ENCODE measurements at regions not wholly inside any gene's neighbourhood (a gene's known extent, or its start where the extent isn't known, plus 50 kb on each side); places are given as distances from the start of the nearest gene placed in this dataset.

DNA sequence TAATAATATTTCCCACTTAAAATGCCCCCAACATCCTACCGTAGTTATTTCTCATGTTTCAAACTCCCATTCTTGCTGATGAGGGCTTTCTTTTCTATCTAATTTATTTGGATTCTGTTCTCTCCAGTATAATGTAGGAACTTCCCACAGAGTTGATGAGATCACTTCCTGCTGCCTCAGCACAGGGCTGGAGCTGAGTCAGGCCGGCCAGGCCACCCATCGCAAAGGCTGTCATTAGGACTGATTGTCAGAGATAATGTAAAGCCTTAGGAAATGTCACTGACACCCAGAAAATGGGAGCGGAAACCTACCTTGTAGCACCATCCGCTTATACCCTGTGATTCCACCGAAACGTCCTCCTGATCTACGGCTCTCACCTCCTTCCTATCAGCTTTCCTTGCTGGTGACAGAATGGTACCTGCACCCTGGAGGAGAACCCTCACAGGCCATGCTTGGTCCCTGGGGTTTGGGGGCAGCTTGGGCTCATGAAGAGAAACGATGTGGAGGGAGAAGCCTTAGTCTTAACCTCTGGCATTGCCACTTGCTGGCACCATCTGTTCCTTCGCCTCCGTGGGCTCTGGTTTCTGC lies 672.8 kb upstream of the ID2 start:
- RAD21 ChIA-PET (ENCODE audit: low non-redundant PET in 1 of 2, low total read pairs in 2 of 2, uncharacterized antibody in 2 of 2, unreplicated experiment in 2 of 2) = no interaction called here
- intact Hi-C loops (cut with micrococcal nuclease) = no loop called here

GRCh38 chr2:8015848-8016600 lies 665.8 kb upstream of the ID2 start:
- TF ChIP-seq JUND (IDR thresholded peaks at IDR 0.05) (no peak), POLR2A (IDR thresholded peaks at IDR 0.05; ENCODE audit: borderline replicate concordance, extremely low read depth, insufficient read depth, insufficient read length) (no peak), ZFX (IDR thresholded peaks at IDR 0.05) (no peak), EGR1 (IDR thresholded peaks at IDR 0.05; ENCODE audit: low read depth) (no peak), REST (IDR thresholded peaks at IDR 0.05; ENCODE audit: low read depth) (no peak), SP1 (IDR thresholded peaks at IDR 0.05; ENCODE audit: low read depth) (no peak), POLR2AphosphoS5 (IDR thresholded peaks at IDR 0.05; ENCODE audit: low read depth, low read length) (no peak), RAD21 (IDR thresholded peaks at IDR 0.05; ENCODE audit: low read depth) (no peak), MAX (IDR thresholded peaks at IDR 0.05) (no peak), YY1 (IDR thresholded peaks at IDR 0.05; ENCODE audit: extremely low read depth, insufficient replicate concordance, low read depth, low read length) (no peak)
- TF ChIP-seq, protein P1, sequence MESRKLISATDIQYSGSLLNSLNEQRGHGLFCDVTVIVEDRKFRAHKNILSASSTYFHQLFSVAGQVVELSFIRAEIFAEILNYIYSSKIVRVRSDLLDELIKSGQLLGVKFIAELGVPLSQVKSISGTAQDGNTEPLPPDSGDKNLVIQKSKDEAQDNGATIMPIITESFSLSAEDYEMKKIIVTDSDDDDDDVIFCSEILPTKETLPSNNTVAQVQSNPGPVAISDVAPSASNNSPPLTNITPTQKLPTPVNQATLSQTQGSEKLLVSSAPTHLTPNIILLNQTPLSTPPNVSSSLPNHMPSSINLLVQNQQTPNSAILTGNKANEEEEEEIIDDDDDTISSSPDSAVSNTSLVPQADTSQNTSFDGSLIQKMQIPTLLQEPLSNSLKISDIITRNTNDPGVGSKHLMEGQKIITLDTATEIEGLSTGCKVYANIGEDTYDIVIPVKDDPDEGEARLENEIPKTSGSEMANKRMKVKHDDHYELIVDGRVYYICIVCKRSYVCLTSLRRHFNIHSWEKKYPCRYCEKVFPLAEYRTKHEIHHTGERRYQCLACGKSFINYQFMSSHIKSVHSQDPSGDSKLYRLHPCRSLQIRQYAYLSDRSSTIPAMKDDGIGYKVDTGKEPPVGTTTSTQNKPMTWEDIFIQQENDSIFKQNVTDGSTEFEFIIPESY (IDR thresholded peaks at IDR 0.05; ENCODE audit: extremely low read depth, insufficient replicate concordance, low read length) = no peak
- no peaks in the 10 kb centered on the region for H3K9me2 ChIP-seq (ENCODE audit: insufficient read depth)
- no peak overlapping the region for H3K27ac ChIP-seq (ENCODE audit: low read depth, low read length)
- no peak for ATAC-seq
- H3K9ac ChIP-seq (ENCODE audit: low read length) = no peak overlapping the region
- BruUV-seq (replicated peaks) = no TSS peak
- RAD21 ChIA-PET (ENCODE audit: low non-redundant PET in 1 of 2, low total read pairs in 2 of 2, uncharacterized antibody in 2 of 2, unreplicated experiment in 2 of 2) = no interaction called here
- H2AFZ ChIP-seq (ENCODE audit: low read depth, low read length, poor library complexity, severe bottlenecking) = no peak overlapping the region
- no peaks in the 10 kb centered on the region for H4K20me1 ChIP-seq (ENCODE audit: insufficient read depth)
- intact Hi-C loops (cut with micrococcal nuclease) = no loop called here
- no peaks in the 10 kb centered on the region for H3K9me3 ChIP-seq (ENCODE audit: control insufficient read depth in 1 of 2, insufficient read depth in 1 of 2, low read depth in 1 of 2, low read length in 2 of 2)
- no peak overlapping the region for H3K4me3 ChIP-seq (replicated peaks in 1 of 2; ENCODE audit: low read depth in 1 of 2, low read length in 2 of 2)
- H3K27me3 ChIP-seq (ENCODE audit: insufficient read depth, low read length) = peaks cover 6% of the 10 kb centered on the region; the same call in 1 of the 2 replicates
- no peaks in the 10 kb centered on the region for H3K4me1 ChIP-seq (ENCODE audit: control insufficient read depth in 1 of 2, insufficient read depth in 2 of 2, low read length in 2 of 2)
- DNase-seq (ENCODE audit: low read depth, low spot score) = no peak
- CTCF ChIA-PET = no interaction called here
- no peaks in the 10 kb centered on the region for H3K36me3 ChIP-seq (ENCODE audit: control insufficient read depth in 1 of 2, insufficient read depth in 2 of 2, low read length in 2 of 2)
- no peak overlapping the region for H3K4me2 ChIP-seq (ENCODE audit: low read length)
- H3K79me2 ChIP-seq (ENCODE audit: insufficient read depth, low read length) = no peaks in the 10 kb centered on the region
- POLR2A ChIA-PET = no interaction called here

More for the DNA sequence above, 672.8 kb upstream of the ID2 start:
- Histone ChIP-seq H3K79me2 (ENCODE audit: insufficient read depth, low read length) (no peaks in the 10 kb centered on the region), H2AFZ (ENCODE audit: low read depth, low read length, poor library complexity, severe bottlenecking) (no peak overlapping the region), H3K9me2 (ENCODE audit: insufficient read depth) (no peaks in the 10 kb centered on the region), H3K27ac (ENCODE audit: low read depth, low read length) (no peak overlapping the region), H3K9me3 (ENCODE audit: control insufficient read depth in 1 of 2, insufficient read depth in 1 of 2, low read depth in 1 of 2, low read length in 2 of 2) (no peaks in the 10 kb centered on the region), H4K20me1 (ENCODE audit: insufficient read depth) (no peaks in the 10 kb centered on the region), H3K9ac (ENCODE audit: low read length) (no peak overlapping the region), H3K4me1 (ENCODE audit: control insufficient read depth in 1 of 2, insufficient read depth in 2 of 2, low read length in 2 of 2) (no peaks in the 10 kb centered on the region), H3K36me3 (ENCODE audit: control insufficient read depth in 1 of 2, insufficient read depth in 2 of 2, low read length in 2 of 2) (no peaks in the 10 kb centered on the region), H3K27me3 (ENCODE audit: insufficient read depth, low read length) (peaks cover 6% of the 10 kb centered on the region; the same call in 1 of the 2 replicates), H3K4me3 (replicated peaks in 1 of 2; ENCODE audit: low read depth in 1 of 2, low read length in 2 of 2) (no peak overlapping the region), H3K4me2 (ENCODE audit: low read length) (no peak overlapping the region)
- DNase-seq (ENCODE audit: low read depth, low spot score) (no peak), ATAC-seq (no peak)
- TF ChIP-seq ZFX (IDR thresholded peaks at IDR 0.05) = no peak
- no peak for TF ChIP-seq YY1 (IDR thresholded peaks at IDR 0.05; ENCODE audit: extremely low read depth, insufficient replicate concordance, low read depth, low read length)
- no peak for TF ChIP-seq EZH2 (IDR thresholded peaks at IDR 0.05)
- TF ChIP-seq TCF7L2 (IDR thresholded peaks at IDR 0.05; ENCODE audit: borderline replicate concordance, extremely low read depth, insufficient read depth, insufficient read length) = no peak
- TF ChIP-seq RAD21 (IDR thresholded peaks at IDR 0.05; ENCODE audit: low read depth) = no peak
- BruUV-seq (replicated peaks) = no TSS peak
- ChIA-PET CTCF (no interaction called here), POLR2A (no interaction called here)
